Tibial nerve (tissue), 4 donors: ENCODE measurements at regions not wholly inside any gene's neighbourhood (a gene's known extent, or its start where the extent isn't known, plus 50 kb on each side); places are given as distances from the start of the nearest gene placed in this dataset.

ENCODE experiments used
- EP300 ChIP-seq, 2 donors: sonication (generic); formaldehyde crosslinking; IDR thresholded peaks; one replicate each; pipeline ENCODE4 v1.6.1; 2017; ENCODE audit warnings: antibody characterized with exemption in 2 of 2, mild to moderate bottlenecking in 1 of 2
- TF ChIP-seq, protein P1 (sequence below), 5 experiments: fragments of 200-600 bp in 3 of 5; fragments of 450-650 bp in 2 of 5; sonication (generic) in 3 of 5; IDR thresholded peaks; one replicate each; pipeline ENCODE4 v1.5.1; 2016 to 2019; ENCODE audit warnings: antibody characterized with exemption in 5 of 5, mild to moderate bottlenecking in 3 of 5, moderate library complexity in 2 of 5

DNA sequence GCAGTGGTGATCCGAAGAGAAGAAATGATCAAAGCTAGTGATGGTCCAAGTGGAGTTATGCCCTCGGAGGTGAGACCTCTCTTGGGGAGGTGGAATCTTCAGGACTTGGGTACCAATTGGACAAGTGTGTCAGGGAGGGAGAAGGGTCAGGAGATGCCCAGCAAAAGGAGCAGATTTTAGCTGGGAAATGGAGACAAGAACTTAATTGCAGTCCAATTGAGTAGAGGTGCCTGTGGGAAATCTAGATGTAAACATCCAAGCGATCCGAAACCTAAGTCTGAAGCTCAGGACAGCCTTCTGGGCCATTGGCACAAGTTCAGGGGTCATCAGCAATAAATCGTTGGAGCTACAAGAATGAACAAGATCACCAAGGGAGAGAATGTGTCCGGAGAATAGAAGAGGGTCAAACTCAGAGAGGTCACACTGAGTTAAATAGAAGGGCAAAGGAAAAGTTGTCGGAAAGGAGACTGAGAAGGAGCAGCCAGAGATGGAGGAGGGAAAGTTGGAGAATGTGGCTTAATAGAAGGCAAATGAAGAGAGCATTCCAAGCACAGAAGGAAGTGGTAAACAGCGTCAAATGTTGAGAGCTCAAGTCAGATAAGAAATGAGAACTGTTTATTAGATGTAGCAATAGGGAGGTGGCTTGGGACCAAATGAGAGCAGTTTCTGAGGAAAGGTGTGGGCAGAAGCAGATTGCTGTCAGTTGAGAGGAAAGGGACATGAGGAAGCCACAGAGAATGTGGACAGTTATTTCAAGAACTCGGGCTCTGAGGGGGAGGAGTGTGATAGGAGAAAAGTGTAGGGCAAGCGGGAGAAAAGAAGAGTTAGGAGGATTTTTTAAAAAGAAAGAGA, 64.2 kb upstream of the FNDC3B start:
- no peak for TF ChIP-seq EP300 (IDR thresholded peaks at IDR 0.05)
- TF ChIP-seq, protein P1, sequence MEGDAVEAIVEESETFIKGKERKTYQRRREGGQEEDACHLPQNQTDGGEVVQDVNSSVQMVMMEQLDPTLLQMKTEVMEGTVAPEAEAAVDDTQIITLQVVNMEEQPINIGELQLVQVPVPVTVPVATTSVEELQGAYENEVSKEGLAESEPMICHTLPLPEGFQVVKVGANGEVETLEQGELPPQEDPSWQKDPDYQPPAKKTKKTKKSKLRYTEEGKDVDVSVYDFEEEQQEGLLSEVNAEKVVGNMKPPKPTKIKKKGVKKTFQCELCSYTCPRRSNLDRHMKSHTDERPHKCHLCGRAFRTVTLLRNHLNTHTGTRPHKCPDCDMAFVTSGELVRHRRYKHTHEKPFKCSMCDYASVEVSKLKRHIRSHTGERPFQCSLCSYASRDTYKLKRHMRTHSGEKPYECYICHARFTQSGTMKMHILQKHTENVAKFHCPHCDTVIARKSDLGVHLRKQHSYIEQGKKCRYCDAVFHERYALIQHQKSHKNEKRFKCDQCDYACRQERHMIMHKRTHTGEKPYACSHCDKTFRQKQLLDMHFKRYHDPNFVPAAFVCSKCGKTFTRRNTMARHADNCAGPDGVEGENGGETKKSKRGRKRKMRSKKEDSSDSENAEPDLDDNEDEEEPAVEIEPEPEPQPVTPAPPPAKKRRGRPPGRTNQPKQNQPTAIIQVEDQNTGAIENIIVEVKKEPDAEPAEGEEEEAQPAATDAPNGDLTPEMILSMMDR (IDR thresholded peaks at IDR 0.05), result no peak
